Transverse colon (tissue), 4 donors: ENCODE measurements at regions not wholly inside any gene's neighbourhood (a gene's known extent, or its start where the extent isn't known, plus 50 kb on each side); places are given as distances from the start of the nearest gene placed in this dataset.

Experiments used
- EP300 ChIP-seq: sonication (generic); formaldehyde crosslinking; IDR thresholded peaks from one replicate; pipeline ENCODE4 v1.6.1; 2017; ENCODE audit warnings: antibody characterized with exemption, low read depth
- POLR2A ChIP-seq: fragments of 450-650 bp; IDR thresholded peaks from one replicate; pipeline ENCODE4 v1.6.1; 2016; ENCODE audit warnings: antibody characterized with exemption, mild to moderate bottlenecking, moderate library complexity
- POLR2AphosphoS5 ChIP-seq, 3 donors: sonication (generic); formaldehyde crosslinking; IDR thresholded peaks; one replicate each; pipeline ENCODE4 v1.6.1; 2016; ENCODE audit warnings: antibody characterized with exemption in 3 of 3
- TF ChIP-seq, protein P1 (sequence below), 5 experiments: fragments of 200-600 bp in 3 of 5; fragments of 450-650 bp in 2 of 5; sonication (generic) in 3 of 5; IDR thresholded peaks; 1 replicate in 2 of 5; 2 replicates in 3 of 5; pipeline ENCODE4 v1.5.1; 2016 to 2017; ENCODE audit warnings: antibody characterized with exemption in 5 of 5, inconsistent platforms in 3 of 5, mild to moderate bottlenecking in 2 of 5, moderate library complexity in 1 of 5

DNA sequence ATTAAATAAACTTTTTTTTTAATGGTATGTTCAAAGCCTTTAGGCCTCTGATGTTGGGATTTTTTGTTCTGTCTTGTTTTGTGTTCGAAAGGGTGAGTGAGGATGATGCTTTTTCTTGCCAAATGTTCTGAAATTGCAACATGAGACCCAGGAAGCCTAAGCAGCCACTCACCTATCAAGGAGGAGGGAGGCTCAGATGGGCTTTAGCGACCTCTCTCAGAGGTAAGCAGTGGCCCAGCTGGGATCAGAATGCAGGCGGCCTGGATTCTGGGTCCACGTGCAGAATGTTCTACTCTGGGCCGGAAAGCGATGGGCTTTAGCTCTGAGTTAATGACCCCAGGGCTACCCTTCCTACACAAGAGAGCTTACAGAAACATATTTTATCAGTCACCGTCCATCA is 386.6 kb downstream of the SOX9 start:
- TF ChIP-seq POLR2AphosphoS5 (IDR thresholded peaks at IDR 0.05) (no peak), EP300 (no peak), POLR2A (no peak)
- TF ChIP-seq, protein P1, sequence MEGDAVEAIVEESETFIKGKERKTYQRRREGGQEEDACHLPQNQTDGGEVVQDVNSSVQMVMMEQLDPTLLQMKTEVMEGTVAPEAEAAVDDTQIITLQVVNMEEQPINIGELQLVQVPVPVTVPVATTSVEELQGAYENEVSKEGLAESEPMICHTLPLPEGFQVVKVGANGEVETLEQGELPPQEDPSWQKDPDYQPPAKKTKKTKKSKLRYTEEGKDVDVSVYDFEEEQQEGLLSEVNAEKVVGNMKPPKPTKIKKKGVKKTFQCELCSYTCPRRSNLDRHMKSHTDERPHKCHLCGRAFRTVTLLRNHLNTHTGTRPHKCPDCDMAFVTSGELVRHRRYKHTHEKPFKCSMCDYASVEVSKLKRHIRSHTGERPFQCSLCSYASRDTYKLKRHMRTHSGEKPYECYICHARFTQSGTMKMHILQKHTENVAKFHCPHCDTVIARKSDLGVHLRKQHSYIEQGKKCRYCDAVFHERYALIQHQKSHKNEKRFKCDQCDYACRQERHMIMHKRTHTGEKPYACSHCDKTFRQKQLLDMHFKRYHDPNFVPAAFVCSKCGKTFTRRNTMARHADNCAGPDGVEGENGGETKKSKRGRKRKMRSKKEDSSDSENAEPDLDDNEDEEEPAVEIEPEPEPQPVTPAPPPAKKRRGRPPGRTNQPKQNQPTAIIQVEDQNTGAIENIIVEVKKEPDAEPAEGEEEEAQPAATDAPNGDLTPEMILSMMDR (IDR thresholded peaks at IDR 0.05): no peak
